PFSK-1 (cell line): ENCODE measurements at regions not wholly inside any gene's neighbourhood (a gene's known extent, or its start where the extent isn't known, plus 50 kb on each side); places are given as distances from the start of the nearest gene placed in this dataset.

ENCODE experiments used
- POLR2AphosphoS5 ChIP-seq: IDR thresholded peaks from 2 replicates; pipeline ENCODE4 v1.6.1; 2012; ENCODE audit warnings: low read depth, mild to moderate bottlenecking, control low read depth, low read length, moderate library complexity
- REST ChIP-seq, 2 experiments: IDR thresholded peaks; 2 replicates each; pipeline versions ENCODE4 v1.6.1 to v1.8.0; 2011 to 2012; ENCODE audit warnings: low read depth in 2 of 2, low read length in 2 of 2, control low read depth in 1 of 2, inconsistent platforms in 1 of 2, mild to moderate bottlenecking in 1 of 2, moderate library complexity in 1 of 2; ENCODE audit not compliant: insufficient read depth in 1 of 2
- SIN3A ChIP-seq: IDR thresholded peaks from 2 replicates; pipeline ENCODE4 v1.6.1; 2012; ENCODE audit warnings: mild to moderate bottlenecking, low read length, moderate library complexity, borderline replicate concordance; ENCODE audit not compliant: insufficient read depth
- TAF1 ChIP-seq: IDR thresholded peaks from 2 replicates; pipeline ENCODE4 v1.6.1; 2012; ENCODE audit warnings: low read length, control low read depth, borderline replicate concordance; ENCODE audit not compliant: insufficient read depth

- TF ChIP-seq POLR2AphosphoS5 (no peak), TAF1 (no peak), REST (IDR thresholded peaks at IDR 0.05; ENCODE audit: insufficient read depth in 1 of 2, low read depth in 2 of 2, low read length in 2 of 2) (no peak), SIN3A (0 out of 2 replicates have a peak, but pooled peaks have one; percentile 51)
These were observed 58.7 kb upstream of the GADD45A start for GRCh38 chr1:67626090-67626860.
